CD4-positive, alpha-beta memory T cell (primary cell): ENCODE measurements at regions not wholly inside any gene's neighbourhood (a gene's known extent, or its start where the extent isn't known, plus 50 kb on each side); places are given as distances from the start of the nearest gene placed in this dataset.

ENCODE experiments used
- CTCF ChIA-PET: fragments of 350-600 bp; sonication (Branson Sonifier 250); formaldehyde crosslinking; loops from one replicate; lab custom pipeline; 2021; ENCODE audit warnings: inconsistent platforms; ENCODE audit not compliant: partially characterized antibody; lab: Charles Lee
- POLR2A ChIA-PET: fragments of 350-600 bp; sonication (Branson Sonifier 250); formaldehyde crosslinking; loops from one replicate; lab custom pipeline; 2021; ENCODE audit not compliant: partially characterized antibody; lab: Charles Lee
- DNase-seq, 5 donors: peaks; one replicate each; pipeline versions ENCODE4 v3.0.0 to v3.0.0-alpha.2; 2020 to 2022; ENCODE audit warnings: mixed read lengths in 1 of 5
- H3K27ac ChIP-seq: one replicate; pipeline ENCODE4 v1.7.0; 2013; ENCODE audit warnings: low read depth, low read length
- H3K27me3 ChIP-seq: 2 replicates; pipeline ENCODE4 v1.7.0; 2013; ENCODE audit warnings: mild to moderate bottlenecking, low read length, moderate library complexity; ENCODE audit not compliant: insufficient read depth
- H3K36me3 ChIP-seq: 2 replicates; pipeline ENCODE4 v1.7.0; 2013; ENCODE audit warnings: mild to moderate bottlenecking, low read length, moderate library complexity; ENCODE audit not compliant: insufficient read depth
- H3K4me1 ChIP-seq: 2 replicates; pipeline ENCODE4 v1.7.0; 2013; ENCODE audit warnings: mild to moderate bottlenecking, low read length, moderate library complexity; ENCODE audit not compliant: insufficient read depth
- H3K4me3 ChIP-seq, 2 donors: one replicate each; pipeline ENCODE4 v1.7.0; 2013; ENCODE audit warnings: low read length in 2 of 2, mild to moderate bottlenecking in 1 of 2
- H3K9me3 ChIP-seq, 2 donors: one replicate each; pipeline ENCODE4 v1.7.0; 2013; ENCODE audit warnings: low read length in 2 of 2, control low read depth in 1 of 2; ENCODE audit not compliant: control insufficient read depth in 1 of 2
- H3K27ac Mint-ChIP-seq, 7 donors: one replicate each; pipeline ENCODE4 v1.8.0; 2020 to 2021; ENCODE audit warnings: mixed read lengths in 7 of 7, mild to moderate bottlenecking in 6 of 7, inconsistent platforms in 3 of 7, moderate library complexity in 3 of 7
- H3K27me3 Mint-ChIP-seq, 2 donors: one replicate each; pipeline ENCODE4 v1.8.0; 2020 to 2021; ENCODE audit warnings: mixed read lengths in 2 of 2
- H3K36me3 Mint-ChIP-seq, 2 donors: one replicate each; pipeline ENCODE4 v1.8.0; 2020 to 2021; ENCODE audit warnings: mixed read lengths in 2 of 2, inconsistent platforms in 1 of 2, mild to moderate bottlenecking in 1 of 2
- H3K4me1 Mint-ChIP-seq, 4 donors: one replicate each; pipeline ENCODE4 v1.8.0; 2020 to 2021; ENCODE audit warnings: mixed read lengths in 4 of 4, mild to moderate bottlenecking in 1 of 4
- H3K4me3 Mint-ChIP-seq, 8 donors: one replicate each; pipeline ENCODE4 v1.8.0; 2020 to 2021; ENCODE audit warnings: mixed read lengths in 8 of 8, mild to moderate bottlenecking in 7 of 8, moderate library complexity in 6 of 8, inconsistent platforms in 3 of 8
- H3K9me3 Mint-ChIP-seq, 8 donors: one replicate each; pipeline ENCODE4 v1.8.0; 2020 to 2021; ENCODE audit warnings: mixed read lengths in 8 of 8, mild to moderate bottlenecking in 5 of 8, inconsistent platforms in 3 of 8, moderate library complexity in 1 of 8
- intact Hi-C: fragments of 100-400 bp; cut with micrococcal nuclease; formaldehyde crosslinking; loops from one replicate; pipeline ENCODE4 v1.15.1; 2023

DNA sequence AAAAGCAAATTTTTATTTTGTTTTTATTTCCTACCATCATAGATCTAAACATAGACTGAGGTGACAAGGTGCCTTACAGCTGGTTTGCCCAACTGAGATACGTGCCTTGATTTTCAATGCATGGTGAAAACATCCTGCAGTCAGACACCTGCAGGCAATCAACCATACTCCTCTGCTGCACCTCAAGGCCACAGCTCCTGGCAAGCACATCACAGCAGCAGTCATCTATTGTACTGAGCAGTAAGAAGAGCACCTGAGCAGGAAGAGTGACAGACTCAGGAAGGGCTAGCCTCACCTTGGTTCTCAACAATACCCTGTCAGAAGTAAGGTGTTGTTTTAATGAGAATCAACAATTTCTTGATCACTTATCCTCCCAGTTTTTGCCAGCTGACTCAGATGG, 1206.8 kb upstream of the NRXN1 start:
- POLR2A ChIA-PET = no interaction called here
- DNase-seq = no peak
- intact Hi-C loops = no loop called here
- Histone ChIP-seq H3K27me3 (no peaks in the 10 kb centered on the region), H3K27ac (no peak overlapping the region), H3K4me1 (no peaks in the 10 kb centered on the region), H3K36me3 (no peaks in the 10 kb centered on the region), H3K9me3 (no peaks in the 10 kb centered on the region), H3K4me3 (no peak overlapping the region)
- Mint-ChIP-seq H3K36me3 (no peaks in the 10 kb centered on the region), H3K27me3 (no peaks in the 10 kb centered on the region), H3K9me3 (peaks cover 0 to 12% (median 4%) of the 10 kb centered on the region in 8 donors), H3K4me3 (no peak overlapping the region), H3K27ac (no peak overlapping the region), H3K4me1 (no peaks in the 10 kb centered on the region)
- CTCF ChIA-PET = no interaction called here

DNA sequence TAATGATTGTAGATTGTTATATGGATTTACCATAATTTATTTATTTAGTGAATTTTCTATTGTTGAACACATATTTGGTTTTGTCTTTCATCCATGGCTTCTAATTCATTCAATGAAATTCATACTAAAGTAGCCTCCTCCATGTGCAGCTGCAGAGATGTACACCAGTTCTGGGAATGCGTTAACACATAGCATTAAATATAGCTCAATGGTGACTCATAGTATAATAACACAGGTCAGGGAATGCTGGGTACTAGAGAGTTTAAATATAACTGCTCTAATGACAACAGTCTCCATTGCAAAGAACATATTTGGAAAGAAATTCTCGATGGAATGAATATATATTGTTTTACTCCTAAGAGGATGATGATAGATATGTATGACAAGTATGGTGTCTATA, 1190.2 kb upstream of the NRXN1 start:
- Histone ChIP-seq H3K36me3 (no peaks in the 10 kb centered on the region), H3K27me3 (no peaks in the 10 kb centered on the region), H3K27ac (no peak overlapping the region), H3K4me1 (no peaks in the 10 kb centered on the region), H3K9me3 (no peaks in the 10 kb centered on the region), H3K4me3 (no peak overlapping the region)
- Mint-ChIP-seq H3K4me3 (no peak overlapping the region), H3K27ac (no peak overlapping the region), H3K4me1 (no peaks in the 10 kb centered on the region), H3K9me3 (peaks cover 0 to 3% (median 0%) of the 10 kb centered on the region in 8 donors), H3K36me3 (no peaks in the 10 kb centered on the region), H3K27me3 (no peaks in the 10 kb centered on the region)
- ChIA-PET CTCF (no interaction called here), POLR2A (no interaction called here)
- intact Hi-C loops = no loop called here
- no peak for DNase-seq

DNA sequence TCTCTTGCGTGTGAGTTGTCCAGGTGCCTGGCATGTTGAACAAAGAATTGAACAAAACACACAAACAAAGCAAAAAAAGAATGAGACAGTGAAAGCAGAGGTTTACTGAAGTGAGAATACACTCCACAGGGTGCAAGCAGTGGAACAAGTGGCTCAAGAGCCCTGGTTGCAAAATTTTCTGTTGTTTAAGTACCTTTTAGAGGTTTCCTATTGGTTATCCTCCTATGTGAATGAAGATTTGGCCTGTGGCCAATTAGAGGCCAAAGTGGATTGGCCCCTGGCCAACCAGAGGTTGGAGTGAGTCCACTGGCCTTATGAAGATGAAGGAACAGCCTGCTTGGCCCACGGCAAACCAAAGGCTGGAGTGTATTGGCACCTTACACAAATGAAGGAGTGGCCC, 1188.5 kb upstream of the NRXN1 start:
- no peak for DNase-seq
- CTCF ChIA-PET = no interaction called here
- H3K27ac ChIP-seq = no peak overlapping the region

DNA sequence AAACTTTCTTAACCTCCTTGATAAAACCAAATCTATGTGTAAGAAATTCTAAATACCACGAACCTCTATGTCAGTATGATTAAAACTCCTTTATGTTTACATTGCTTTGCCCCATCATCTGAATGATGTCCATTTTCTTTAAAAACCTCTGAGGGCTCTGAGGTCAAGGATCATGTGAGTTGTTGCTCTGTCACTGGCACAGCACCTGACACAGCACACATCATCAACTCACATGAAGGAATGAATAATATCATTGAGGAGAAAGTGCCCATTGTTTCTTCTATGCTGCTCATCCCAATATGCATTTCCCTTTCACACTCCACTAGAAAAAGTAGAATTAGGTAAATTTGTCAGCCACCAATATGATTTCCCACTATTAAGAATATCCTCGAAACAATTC, 1178.7 kb upstream of the NRXN1 start:
- H3K27me3 ChIP-seq = no peaks in the 10 kb centered on the region
- no peaks in the 10 kb centered on the region for H3K36me3 ChIP-seq
- Mint-ChIP-seq H3K4me1 (no peaks in the 10 kb centered on the region), H3K27me3 (no peaks in the 10 kb centered on the region), H3K36me3 (no peaks in the 10 kb centered on the region), H3K4me3 (no peak overlapping the region), H3K9me3 (peaks cover 0 to 3% (median 0%) of the 10 kb centered on the region in 8 donors), H3K27ac (no peak overlapping the region)
- no peaks in the 10 kb centered on the region for H3K4me1 ChIP-seq
- DNase-seq = no peak
- ChIA-PET CTCF (no interaction called here), POLR2A (no interaction called here)
- H3K27ac ChIP-seq = no peak overlapping the region
- intact Hi-C loops = no loop called here
- H3K9me3 ChIP-seq = no peaks in the 10 kb centered on the region
- no peak overlapping the region for H3K4me3 ChIP-seq

More for the DNA sequence above, 1188.5 kb upstream of the NRXN1 start:
- POLR2A ChIA-PET = no interaction called here
- no peak overlapping the region for H3K4me3 ChIP-seq
- Mint-ChIP-seq H3K9me3 (peaks cover 0 to 8% (median 0%) of the 10 kb centered on the region in 8 donors), H3K36me3 (no peaks in the 10 kb centered on the region), H3K27me3 (no peaks in the 10 kb centered on the region), H3K27ac (no peak overlapping the region), H3K4me1 (no peaks in the 10 kb centered on the region), H3K4me3 (no peak overlapping the region)
- H3K9me3 ChIP-seq = no peaks in the 10 kb centered on the region
- no peaks in the 10 kb centered on the region for H3K4me1 ChIP-seq
- H3K36me3 ChIP-seq = no peaks in the 10 kb centered on the region
- H3K27me3 ChIP-seq = no peaks in the 10 kb centered on the region
- intact Hi-C loops = no loop called here

DNA sequence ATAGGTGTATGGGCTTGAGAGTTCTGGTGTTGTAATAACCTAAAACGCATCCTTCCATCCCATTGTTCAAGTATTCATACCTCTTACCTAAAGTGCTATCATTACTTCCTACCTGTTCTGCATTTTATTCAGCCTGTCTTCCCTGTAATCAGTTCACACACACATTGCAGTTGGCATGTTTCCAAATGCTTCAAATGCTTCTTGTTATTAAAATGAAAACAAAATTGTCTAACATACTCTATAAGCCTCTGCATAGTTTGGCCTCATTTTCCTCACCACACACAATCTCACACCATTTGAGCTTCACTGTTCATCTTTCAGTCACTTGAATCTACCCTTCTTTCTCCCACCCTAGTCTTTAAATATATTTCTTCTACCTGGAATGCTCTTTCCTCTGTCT, 1178.2 kb upstream of the NRXN1 start:
- H3K27me3 Mint-ChIP-seq = no peaks in the 10 kb centered on the region
- Histone ChIP-seq H3K27me3 (no peaks in the 10 kb centered on the region), H3K9me3 (no peaks in the 10 kb centered on the region), H3K4me1 (no peaks in the 10 kb centered on the region), H3K4me3 (no peak overlapping the region), H3K27ac (no peak overlapping the region), H3K36me3 (no peaks in the 10 kb centered on the region)
- CTCF ChIA-PET = no interaction called here
- H3K4me1 Mint-ChIP-seq = no peaks in the 10 kb centered on the region
- intact Hi-C loops = no loop called here
- H3K4me3 Mint-ChIP-seq = no peak overlapping the region
- H3K9me3 Mint-ChIP-seq = peaks cover 0 to 3% (median 0%) of the 10 kb centered on the region in 8 donors
- POLR2A ChIA-PET = no interaction called here
- H3K27ac Mint-ChIP-seq = no peak overlapping the region
- DNase-seq = no peak
- H3K36me3 Mint-ChIP-seq = no peaks in the 10 kb centered on the region

DNA sequence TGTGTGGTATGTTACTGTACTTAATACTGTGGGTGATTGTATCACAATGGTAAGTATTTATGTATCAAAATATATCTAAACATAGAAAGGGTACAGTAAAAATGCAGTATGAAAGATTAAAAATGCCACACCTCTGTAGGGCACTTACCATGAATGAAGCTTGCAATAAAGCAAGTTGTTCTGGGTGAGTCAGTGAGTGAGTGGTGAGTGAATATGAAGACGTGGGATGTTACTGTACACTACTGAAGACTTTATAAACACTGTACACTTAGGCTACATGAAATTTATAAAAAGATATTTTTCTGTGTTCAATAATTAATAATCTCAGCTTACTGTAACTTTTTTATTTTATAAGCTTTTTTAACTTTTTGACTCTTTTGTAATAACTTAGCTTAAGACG, 1162.4 kb upstream of the NRXN1 start:
- H3K4me1 Mint-ChIP-seq = no peaks in the 10 kb centered on the region
- no peak overlapping the region for H3K27ac Mint-ChIP-seq
- intact Hi-C loops = no loop called here
- Histone ChIP-seq H3K36me3 (no peaks in the 10 kb centered on the region), H3K4me1 (no peaks in the 10 kb centered on the region), H3K27ac (no peak overlapping the region), H3K27me3 (no peaks in the 10 kb centered on the region), H3K4me3 (no peak overlapping the region), H3K9me3 (no peaks in the 10 kb centered on the region)
- POLR2A ChIA-PET = interaction anchor here (0.5 kb wide), 1 partner anchor 194 kb away, joined by 3 read pairs; no protein-coding TSS in a partner anchor
- CTCF ChIA-PET = no interaction called here
- DNase-seq = no peak
- H3K36me3 Mint-ChIP-seq = no peaks in the 10 kb centered on the region
- no peaks in the 10 kb centered on the region for H3K27me3 Mint-ChIP-seq
- peaks cover 0 to 5% (median 1%) of the 10 kb centered on the region in 8 donors for H3K9me3 Mint-ChIP-seq
- no peak overlapping the region for H3K4me3 Mint-ChIP-seq

DNA sequence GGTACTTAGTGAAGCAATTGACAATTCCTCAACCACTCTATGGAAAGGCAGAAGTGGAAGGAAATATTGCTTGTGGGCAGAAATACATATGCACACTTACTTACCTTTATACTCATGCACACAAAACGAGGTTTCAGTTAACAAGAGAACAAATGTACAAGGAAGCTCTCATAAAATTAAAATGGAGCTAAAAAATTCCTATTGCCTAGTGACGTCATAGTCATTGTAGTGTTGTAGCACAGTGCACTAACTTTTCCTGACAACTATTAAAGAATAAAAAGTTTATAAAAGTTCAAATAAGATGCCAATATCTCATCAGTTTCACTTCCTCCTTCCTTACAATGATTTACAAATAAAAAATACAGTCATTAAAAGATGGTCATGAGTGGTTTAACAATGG, 1161.9 kb upstream of the NRXN1 start:
- no peaks in the 10 kb centered on the region for H3K4me1 Mint-ChIP-seq
- no peaks in the 10 kb centered on the region for H3K36me3 Mint-ChIP-seq
- no peak overlapping the region for H3K4me3 ChIP-seq
- H3K4me3 Mint-ChIP-seq = no peak overlapping the region
- CTCF ChIA-PET = no interaction called here
- no peaks in the 10 kb centered on the region for H3K9me3 ChIP-seq
- POLR2A ChIA-PET = interaction anchor here (0.5 kb wide), 1 partner anchor 195 kb away, joined by 3 read pairs; no protein-coding TSS in a partner anchor
- intact Hi-C loops = no loop called here
- H3K4me1 ChIP-seq = no peaks in the 10 kb centered on the region
- H3K27ac ChIP-seq = no peak overlapping the region
- no peaks in the 10 kb centered on the region for H3K27me3 ChIP-seq
- no peak overlapping the region for H3K27ac Mint-ChIP-seq
- DNase-seq = no peak
- H3K27me3 Mint-ChIP-seq = no peaks in the 10 kb centered on the region
- no peaks in the 10 kb centered on the region for H3K36me3 ChIP-seq
- H3K9me3 Mint-ChIP-seq = peaks cover 0 to 5% (median under 1%) of the 10 kb centered on the region in 8 donors

DNA sequence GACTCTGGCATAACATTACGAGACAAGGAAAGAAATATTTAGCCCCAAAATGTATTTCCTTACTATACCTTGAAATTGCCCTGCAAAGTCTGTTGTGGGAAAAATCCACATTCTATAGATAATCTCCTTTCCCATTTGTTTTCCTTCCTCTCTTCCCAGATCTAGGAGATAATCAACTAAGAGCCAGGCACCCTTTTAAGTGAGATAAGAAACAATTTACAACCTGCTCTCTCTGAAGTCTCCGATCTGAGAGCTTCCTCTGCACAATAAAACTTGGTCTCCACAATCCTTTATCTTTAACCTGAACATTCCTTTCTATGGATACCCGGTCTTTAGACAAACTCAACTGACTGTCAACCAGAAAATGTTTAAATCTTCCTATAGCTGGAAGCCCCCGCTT, 1160.7 kb upstream of the NRXN1 start:
- Histone ChIP-seq H3K4me3 (no peak overlapping the region), H3K4me1 (no peaks in the 10 kb centered on the region), H3K27me3 (no peaks in the 10 kb centered on the region), H3K27ac (no peak overlapping the region), H3K36me3 (no peaks in the 10 kb centered on the region), H3K9me3 (no peaks in the 10 kb centered on the region)
- intact Hi-C loops = no loop called here
- Mint-ChIP-seq H3K36me3 (no peaks in the 10 kb centered on the region), H3K4me3 (no peak overlapping the region), H3K27ac (no peak overlapping the region), H3K27me3 (no peaks in the 10 kb centered on the region), H3K9me3 (peaks cover 0 to 5% (median under 1%) of the 10 kb centered on the region in 8 donors), H3K4me1 (no peaks in the 10 kb centered on the region)
- CTCF ChIA-PET = no interaction called here
- POLR2A ChIA-PET = no interaction called here
- no peak for DNase-seq
